Aorta (tissue), 5 donors: ENCODE measurements at regions not wholly inside any gene's neighbourhood (a gene's known extent, or its start where the extent isn't known, plus 50 kb on each side); places are given as distances from the start of the nearest gene placed in this dataset.

Experiments
- ATAC-seq: fragments of 200-7000 bp; cut with Tn5 transposase; one replicate; pipeline ENCODE4 v1.9.1; 2022; ENCODE audit warnings: moderate library complexity; ENCODE audit not compliant: low FRiP score
- DNase-seq, 2 donors: peaks; one replicate each; pipeline ENCODE4 v3.0.0-alpha.2; 2020
- H3K27ac ChIP-seq, 2 donors: one replicate each; pipeline ENCODE4 v1.5.1; 2013; ENCODE audit warnings: low read length in 2 of 2, mild to moderate bottlenecking in 2 of 2, moderate library complexity in 2 of 2, control low read depth in 1 of 2, inconsistent platforms in 1 of 2, low read depth in 1 of 2
- H3K27me3 ChIP-seq, 2 donors: one replicate each; pipeline ENCODE4 v1.6.1; 2013; ENCODE audit warnings: control low read depth in 1 of 2, low read length in 1 of 2, mild to moderate bottlenecking in 1 of 2, moderate library complexity in 1 of 2; ENCODE audit not compliant: insufficient read depth in 2 of 2, control insufficient read depth in 1 of 2
- H3K36me3 ChIP-seq, 2 donors: one replicate each; pipeline ENCODE4 v1.6.1; 2013; ENCODE audit warnings: control low read depth in 1 of 2, low read length in 1 of 2, mild to moderate bottlenecking in 1 of 2; ENCODE audit not compliant: insufficient read depth in 2 of 2, control insufficient read depth in 1 of 2
- H3K4me1 ChIP-seq, 2 donors: one replicate each; pipeline ENCODE4 v1.6.1; 2013; ENCODE audit warnings: low read length in 2 of 2, control low read depth in 1 of 2, mild to moderate bottlenecking in 1 of 2, moderate library complexity in 1 of 2; ENCODE audit not compliant: insufficient read depth in 2 of 2, control insufficient read depth in 1 of 2
- H3K4me3 ChIP-seq, 2 donors: one replicate each; pipeline ENCODE4 v1.5.1; 2013; ENCODE audit warnings: low read length in 2 of 2, control low read depth in 1 of 2, mild to moderate bottlenecking in 1 of 2
- H3K9me3 ChIP-seq: one replicate; pipeline ENCODE4 v1.6.1; 2013; ENCODE audit warnings: mild to moderate bottlenecking, low read length; ENCODE audit not compliant: control insufficient read depth
- WGBS, 2 donors: extraction: QIAGEN DNeasy Blood & Tissue Kit; methylation state at CpG; one replicate each; pipeline ENCODE4 v1.1.7; 2013; 5-methylcytosine and 5-hydroxymethylcytosine counted together
- intact Hi-C, 2 donors: fragments of 100-400 bp; cut with DNase I; formaldehyde crosslinking; loops; one replicate each; pipeline versions ENCODE4 v1.14.2 to v1.15.0; 2022
- donor health status: healthy with polysubstance abuse.
- donor health status: Bipolar disorder and iron deficiency.
- donor health status: DM: no; HTN: no; CAD: no.
- donor health status: DM: no; HTN: no; CAD: no.
- donor health status: DM: yes; HTN: yes; CAD: no.

DNA sequence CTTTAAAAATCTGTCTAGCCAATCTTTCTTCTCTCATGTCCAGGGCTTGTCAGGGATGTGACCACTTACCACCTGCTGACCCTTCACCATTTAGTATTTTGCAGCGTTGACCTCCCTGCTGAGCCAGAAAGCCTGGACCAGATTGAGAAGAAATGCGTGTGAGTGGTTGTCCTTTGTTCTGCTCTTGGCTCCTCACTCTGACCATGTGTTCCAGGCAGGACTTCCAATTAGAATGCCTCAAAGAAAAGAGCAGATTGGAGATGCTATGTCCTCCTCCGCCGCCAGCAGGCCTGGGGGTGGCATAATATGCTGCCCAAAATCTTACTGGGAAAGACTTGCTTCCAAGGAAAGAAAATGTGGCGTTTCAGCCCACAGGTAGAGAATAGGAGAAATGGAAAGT, 894.1 kb downstream of the SLC4A3 start:
- no peaks in the 10 kb centered on the region for H3K4me1 ChIP-seq
- H3K4me3 ChIP-seq, result no peak overlapping the region
- H3K9me3 ChIP-seq, result no peaks in the 10 kb centered on the region
- intact Hi-C loops, result no loop called here
- no peak for ATAC-seq
- no peaks in the 10 kb centered on the region for H3K27me3 ChIP-seq
- no peaks in the 10 kb centered on the region for H3K36me3 ChIP-seq
- no peak for DNase-seq
- 85 to 92% methylated on average over 5 of the region's 5 CpGs for WGBS, 2 donors
- no peak overlapping the region for H3K27ac ChIP-seq

DNA sequence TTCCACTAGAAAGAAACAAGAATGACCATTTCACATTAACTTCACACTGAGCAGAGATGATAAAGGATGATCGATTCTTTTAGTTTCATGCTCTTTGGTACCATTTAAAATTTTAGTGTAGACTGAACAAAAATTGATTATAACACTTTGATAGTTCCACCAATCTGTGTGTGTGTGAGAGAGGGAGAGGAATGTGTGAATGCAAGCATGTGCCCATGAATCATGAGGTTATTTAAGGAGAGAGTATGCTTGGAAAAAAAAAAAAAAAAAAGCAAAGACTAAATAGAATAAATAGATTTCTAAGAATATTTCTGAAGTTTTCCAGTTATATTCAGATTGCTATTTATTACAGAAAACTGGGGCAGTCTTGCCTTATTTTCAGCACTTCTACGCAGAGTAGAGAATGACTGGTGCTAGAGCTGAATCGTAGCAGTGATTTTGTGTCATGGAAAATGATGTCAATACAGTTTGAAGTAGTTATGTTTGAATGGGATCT, 900.8 kb downstream of the SLC4A3 start:
- no peaks in the 10 kb centered on the region for H3K9me3 ChIP-seq
- no peak overlapping the region for H3K27ac ChIP-seq
- no peak for DNase-seq
- peaks cover 1 to 10% of the 10 kb centered on the region in 2 donors for H3K4me1 ChIP-seq
- H3K27me3 ChIP-seq, result no peaks in the 10 kb centered on the region
- no peaks in the 10 kb centered on the region for H3K36me3 ChIP-seq
- intact Hi-C loops, result no loop called here
- ATAC-seq, result no peak
- 33% methylated on average over 3 of the region's 3 CpGs for WGBS, 2 donors
- no peak overlapping the region for H3K4me3 ChIP-seq

DNA sequence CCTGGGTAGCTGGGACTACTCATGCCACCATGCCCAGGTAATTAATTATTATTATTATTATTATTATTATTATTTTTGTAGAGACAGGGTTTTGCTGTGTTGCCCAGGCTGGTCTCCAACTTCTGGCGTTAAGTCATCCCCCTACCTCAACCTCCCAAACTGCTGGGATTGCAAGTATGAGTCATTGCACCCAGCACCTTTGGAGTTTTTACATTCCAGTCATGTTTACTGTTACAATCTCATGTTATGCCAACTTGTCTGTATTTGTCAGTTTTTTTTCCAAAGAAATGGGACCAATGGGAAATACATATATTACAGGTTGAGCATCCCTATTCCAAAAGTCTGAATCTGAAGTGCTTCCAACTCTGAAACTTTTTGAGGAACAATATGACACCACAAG, 903.8 kb downstream of the SLC4A3 start:
- peaks cover 2% of the 10 kb centered on the region for H3K9me3 ChIP-seq
- WGBS, 2 donors, result 97 to 100% methylated on average over 1 of the region's 1 CpG
- H3K4me3 ChIP-seq, result no peak overlapping the region
- peaks cover 1 to 10% of the 10 kb centered on the region in 2 donors for H3K4me1 ChIP-seq
- H3K36me3 ChIP-seq, result no peaks in the 10 kb centered on the region
- intact Hi-C loops, result no loop called here
- H3K27ac ChIP-seq, result no peak overlapping the region
- ATAC-seq, result no peak
- no peaks in the 10 kb centered on the region for H3K27me3 ChIP-seq
- DNase-seq, result no peak

DNA sequence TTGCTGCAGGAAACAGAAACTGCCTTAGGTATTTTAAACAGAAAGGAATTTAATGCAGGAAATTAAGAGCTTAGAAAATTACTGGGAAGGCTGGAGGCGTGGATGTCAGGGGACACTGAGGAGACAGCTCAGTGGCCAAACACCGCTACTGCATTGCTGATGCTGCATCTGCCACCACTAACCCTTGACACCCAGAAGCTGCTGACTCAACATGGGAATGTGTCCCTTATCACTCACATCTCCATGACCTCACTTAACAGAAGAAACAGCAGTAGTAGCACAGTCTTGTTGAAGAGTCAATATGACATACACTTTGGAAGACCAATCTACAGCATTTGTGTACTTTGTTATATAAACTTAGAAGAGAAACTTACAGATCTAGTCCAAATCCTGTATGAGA, 906.1 kb downstream of the SLC4A3 start:
- no peaks in the 10 kb centered on the region for H3K36me3 ChIP-seq
- no peak overlapping the region for H3K4me3 ChIP-seq
- intact Hi-C loops, result no loop called here
- no peaks in the 10 kb centered on the region for H3K27me3 ChIP-seq
- H3K9me3 ChIP-seq, result peaks cover 2% of the 10 kb centered on the region
- no peak for ATAC-seq
- no peak for DNase-seq
- H3K4me1 ChIP-seq, result peaks cover under 1 to 4% of the 10 kb centered on the region in 2 donors
- WGBS, 2 donors, result 66 to 85% methylated on average over 2 of the region's 2 CpGs
- no peak overlapping the region for H3K27ac ChIP-seq

DNA sequence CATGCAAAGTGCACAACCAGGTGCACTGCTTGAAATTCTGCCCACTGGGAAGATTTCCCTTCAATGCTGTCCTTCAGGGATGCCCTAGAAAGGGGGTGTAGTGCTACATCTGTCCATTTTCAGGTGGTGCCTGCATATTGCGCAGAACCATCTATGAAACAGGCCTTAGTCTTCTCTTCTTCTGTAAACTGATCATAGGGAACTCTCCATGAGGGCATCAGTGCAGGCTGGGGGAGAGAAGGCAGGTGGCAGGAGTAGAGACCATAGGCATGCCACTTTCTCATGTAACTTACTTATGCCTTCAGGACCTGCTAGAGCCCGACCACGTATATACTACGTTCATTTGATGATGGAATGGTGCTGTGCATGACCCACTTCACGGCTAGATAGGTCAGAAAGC, 912.1 kb downstream of the SLC4A3 start:
- 64 to 82% methylated on average over 5 of the region's 5 CpGs for WGBS, 2 donors

DNA sequence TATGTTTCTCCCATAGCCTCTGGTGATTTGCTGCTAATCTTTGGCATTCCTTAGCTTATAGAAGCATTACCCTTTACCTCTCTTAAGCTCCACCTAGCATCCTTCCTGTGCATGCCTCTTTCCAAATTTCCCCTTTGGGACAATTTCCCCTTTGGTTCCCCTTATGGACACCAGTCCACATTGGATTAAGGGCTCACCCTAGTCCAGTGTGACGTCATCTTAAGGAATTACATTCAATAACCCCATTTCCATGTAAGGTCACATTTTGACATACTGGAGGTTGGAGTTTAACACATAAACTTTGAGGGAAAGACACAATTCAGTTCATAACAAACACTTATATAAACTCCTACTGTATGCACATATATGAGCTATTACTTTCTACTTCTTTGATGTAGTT, 916.6 kb downstream of the SLC4A3 start:
- intact Hi-C loops, result no loop called here
- WGBS, 2 donors, result 90 to 91% methylated on average over 1 of the region's 1 CpG
- ATAC-seq, result no peak

More for the DNA sequence above, 912.1 kb downstream of the SLC4A3 start:
- no peaks in the 10 kb centered on the region for H3K36me3 ChIP-seq
- peaks cover 6% of the 10 kb centered on the region for H3K9me3 ChIP-seq
- no peak overlapping the region for H3K4me3 ChIP-seq
- DNase-seq, result no peak
- ATAC-seq, result no peak
- H3K4me1 ChIP-seq, result no peaks in the 10 kb centered on the region
- intact Hi-C loops, result no loop called here
- no peaks in the 10 kb centered on the region for H3K27me3 ChIP-seq
- no peak overlapping the region for H3K27ac ChIP-seq

GRCh38 chr2:220550995-220551700, 923.7 kb downstream of the SLC4A3 start:
- ATAC-seq, result no peak
- no peak for DNase-seq
- no peaks in the 10 kb centered on the region for H3K27me3 ChIP-seq
- no peak overlapping the region for H3K4me3 ChIP-seq
- peaks cover 0 to 7% of the 10 kb centered on the region in 2 donors for H3K4me1 ChIP-seq
- no peaks in the 10 kb centered on the region for H3K9me3 ChIP-seq
- intact Hi-C loops, result no loop called here
- no peak overlapping the region for H3K27ac ChIP-seq
- 93 to 94% methylated on average over 2 of the region's 2 CpGs for WGBS, 2 donors
- no peaks in the 10 kb centered on the region for H3K36me3 ChIP-seq

More for the DNA sequence above, 916.6 kb downstream of the SLC4A3 start:
- Histone ChIP-seq H3K4me1 (no peaks in the 10 kb centered on the region), H3K27me3 (no peaks in the 10 kb centered on the region), H3K27ac (no peak overlapping the region), H3K9me3 (peaks cover 4% of the 10 kb centered on the region), H3K4me3 (no peak overlapping the region), H3K36me3 (no peaks in the 10 kb centered on the region)
- DNase-seq, result no peak

- no peak for ATAC-seq
- Histone ChIP-seq H3K4me1 (peaks cover 0 to 7% of the 10 kb centered on the region in 2 donors), H3K9me3 (no peaks in the 10 kb centered on the region), H3K36me3 (no peaks in the 10 kb centered on the region), H3K4me3 (no peak overlapping the region), H3K27me3 (no peaks in the 10 kb centered on the region), H3K27ac (no peak overlapping the region)
- WGBS, 2 donors, result 43 to 49% methylated on average over 7 of the region's 7 CpGs
- DNase-seq, result no peak
- intact Hi-C loops, result no loop called here
Measured at GRCh38 chr2:220552790-220553535, 925.5 kb downstream of the SLC4A3 start.
